C4-2B (cell line): ENCODE measurements at regions not wholly inside any gene's neighbourhood (a gene's known extent, or its start where the extent isn't known, plus 50 kb on each side); places are given as distances from the start of the nearest gene placed in this dataset.

ENCODE experiments used
- ZFX ChIP-seq: fragments of 450-650 bp; IDR thresholded peaks from 2 replicates; pipeline ENCODE4 v1.6.1; 2017
- TF ChIP-seq, protein P1 (sequence below): fragments of 450-650 bp; conservative IDR thresholded peaks from 2 replicates; pipeline ENCODE4 v1.5.1; 2017; ENCODE audit warnings: mild to moderate bottlenecking

- TF ChIP-seq, protein P1, sequence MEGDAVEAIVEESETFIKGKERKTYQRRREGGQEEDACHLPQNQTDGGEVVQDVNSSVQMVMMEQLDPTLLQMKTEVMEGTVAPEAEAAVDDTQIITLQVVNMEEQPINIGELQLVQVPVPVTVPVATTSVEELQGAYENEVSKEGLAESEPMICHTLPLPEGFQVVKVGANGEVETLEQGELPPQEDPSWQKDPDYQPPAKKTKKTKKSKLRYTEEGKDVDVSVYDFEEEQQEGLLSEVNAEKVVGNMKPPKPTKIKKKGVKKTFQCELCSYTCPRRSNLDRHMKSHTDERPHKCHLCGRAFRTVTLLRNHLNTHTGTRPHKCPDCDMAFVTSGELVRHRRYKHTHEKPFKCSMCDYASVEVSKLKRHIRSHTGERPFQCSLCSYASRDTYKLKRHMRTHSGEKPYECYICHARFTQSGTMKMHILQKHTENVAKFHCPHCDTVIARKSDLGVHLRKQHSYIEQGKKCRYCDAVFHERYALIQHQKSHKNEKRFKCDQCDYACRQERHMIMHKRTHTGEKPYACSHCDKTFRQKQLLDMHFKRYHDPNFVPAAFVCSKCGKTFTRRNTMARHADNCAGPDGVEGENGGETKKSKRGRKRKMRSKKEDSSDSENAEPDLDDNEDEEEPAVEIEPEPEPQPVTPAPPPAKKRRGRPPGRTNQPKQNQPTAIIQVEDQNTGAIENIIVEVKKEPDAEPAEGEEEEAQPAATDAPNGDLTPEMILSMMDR, result no peak
- no peak for TF ChIP-seq ZFX
Observed at GRCh38 chr2:2664989-2665833, 334.1 kb upstream of the MYT1L start.
